Transverse colon (tissue), 4 donors: ENCODE measurements at regions not wholly inside any gene's neighbourhood (a gene's known extent, or its start where the extent isn't known, plus 50 kb on each side); places are given as distances from the start of the nearest gene placed in this dataset.

Experiments
- CTCF ChIP-seq, 5 experiments: fragments of 200-600 bp in 3 of 5; fragments of 450-650 bp in 2 of 5; sonication (generic) in 3 of 5; IDR thresholded peaks; 1 replicate in 2 of 5; 2 replicates in 3 of 5; pipeline ENCODE4 v1.5.1; 2016 to 2017; ENCODE audit warnings: antibody characterized with exemption in 5 of 5, inconsistent platforms in 3 of 5, mild to moderate bottlenecking in 2 of 5, moderate library complexity in 1 of 5
- EP300 ChIP-seq: sonication (generic); formaldehyde crosslinking; IDR thresholded peaks from one replicate; pipeline ENCODE4 v1.6.1; 2017; ENCODE audit warnings: antibody characterized with exemption, low read depth
- POLR2A ChIP-seq: fragments of 450-650 bp; IDR thresholded peaks from one replicate; pipeline ENCODE4 v1.6.1; 2016; ENCODE audit warnings: antibody characterized with exemption, mild to moderate bottlenecking, moderate library complexity
- POLR2AphosphoS5 ChIP-seq, 3 donors: sonication (generic); formaldehyde crosslinking; IDR thresholded peaks; one replicate each; pipeline ENCODE4 v1.6.1; 2016; ENCODE audit warnings: antibody characterized with exemption in 3 of 3

DNA sequence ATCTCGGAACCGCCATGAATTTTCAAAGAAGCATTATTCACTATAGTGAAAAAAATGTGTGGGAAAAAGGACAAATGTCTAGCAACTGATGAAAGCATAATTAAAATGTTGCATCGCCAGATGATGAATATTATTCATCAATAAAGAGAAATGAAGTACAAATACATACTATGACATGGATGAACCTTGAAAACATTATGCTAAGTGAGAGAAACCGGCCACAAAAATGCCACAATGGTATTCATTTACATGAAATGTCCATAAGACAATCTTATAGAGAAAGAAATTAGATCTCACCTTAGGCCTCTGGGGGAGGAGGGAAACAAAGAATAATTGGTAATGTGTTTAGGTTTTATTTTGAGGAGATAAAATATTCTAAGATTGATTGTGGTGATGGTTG is 645.0 kb downstream of the EFNB2 start:
- TF ChIP-seq POLR2AphosphoS5 (IDR thresholded peaks at IDR 0.05): no peak
- no peak for TF ChIP-seq POLR2A
- no peak for TF ChIP-seq EP300
- TF ChIP-seq CTCF (IDR thresholded peaks at IDR 0.05): no peak
